CD14-positive monocyte (primary cell): ENCODE measurements at regions not wholly inside any gene's neighbourhood (a gene's known extent, or its start where the extent isn't known, plus 50 kb on each side); places are given as distances from the start of the nearest gene placed in this dataset.

Experiments
- DNase-seq, 3 donors: peaks; one replicate each; pipeline ENCODE4 v3.0.0-alpha.2; 2011 to 2022
- H2AFZ ChIP-seq: 2 replicates; pipeline ENCODE4 v1.6.0; 2012; ENCODE audit warnings: mild to moderate bottlenecking, low read depth, low read length, inconsistent platforms; ENCODE audit not compliant: insufficient read depth, poor library complexity, severe bottlenecking
- H3K27ac ChIP-seq, 2 donors: 1 replicate in 1 of 2; 2 replicates in 1 of 2; pipeline ENCODE4 v1.5.1; 2012 to 2013; ENCODE audit warnings: low read length in 2 of 2, control low read depth in 1 of 2, inconsistent platforms in 1 of 2, low read depth in 1 of 2, mild to moderate bottlenecking in 1 of 2
- H3K27me3 ChIP-seq, 2 donors: one replicate each; pipeline versions ENCODE4 v1.6.0 to v1.6.1; 2011 to 2013; ENCODE audit warnings: low read length in 2 of 2; ENCODE audit not compliant: control insufficient read depth in 2 of 2, insufficient read depth in 2 of 2
- H3K36me3 ChIP-seq, 2 donors: replicated peaks in 1 of 2; 1 replicate in 1 of 2; 2 replicates in 1 of 2; pipeline versions ENCODE4 v1.5.1 to v1.6.1; 2012 to 2013; ENCODE audit warnings: low read length in 2 of 2, control low read depth in 1 of 2, inconsistent platforms in 1 of 2, mild to moderate bottlenecking in 1 of 2; ENCODE audit not compliant: insufficient read depth in 2 of 2, control insufficient read depth in 1 of 2
- H3K4me1 ChIP-seq, 2 donors: 1 replicate in 1 of 2; 2 replicates in 1 of 2; pipeline versions ENCODE4 v1.5.1 to v1.6.1; 2012 to 2013; ENCODE audit warnings: low read length in 2 of 2, control low read depth in 1 of 2, inconsistent platforms in 1 of 2, mild to moderate bottlenecking in 1 of 2, moderate library complexity in 1 of 2; ENCODE audit not compliant: insufficient read depth in 2 of 2, control insufficient read depth in 1 of 2
- H3K4me2 ChIP-seq: replicated peaks from 2 replicates; pipeline ENCODE3; 2012; ENCODE audit warnings: low read length, moderate library complexity, mild to moderate bottlenecking; ENCODE audit not compliant: poor library complexity, severe bottlenecking; ENCODE audit errors: extremely low read depth
- H3K4me3 ChIP-seq, 3 experiments: fragments of 200-600 bp in 1 of 3; sonication (generic) in 1 of 3; replicated peaks in 1 of 3; 1 replicate in 2 of 3; 2 replicates in 1 of 3; pipeline ENCODE4 v1.5.1; 2011 to 2013; ENCODE audit warnings: low read length in 3 of 3, mild to moderate bottlenecking in 3 of 3, control low read depth in 2 of 3, low read depth in 2 of 3, inconsistent platforms in 1 of 3, moderate library complexity in 1 of 3
- H3K79me2 ChIP-seq: 2 replicates; pipeline ENCODE4 v1.6.0; 2012; ENCODE audit warnings: mild to moderate bottlenecking, control low read depth, inconsistent platforms, low read length, moderate library complexity; ENCODE audit not compliant: insufficient read depth
- H3K9ac ChIP-seq: 2 replicates; pipeline ENCODE4 v1.6.0; 2017; ENCODE audit warnings: low read length, mild to moderate bottlenecking; ENCODE audit not compliant: insufficient read depth, poor library complexity, severe bottlenecking
- H3K9me3 ChIP-seq, 2 donors: replicated peaks in 1 of 2; 1 replicate in 1 of 2; 2 replicates in 1 of 2; pipeline versions ENCODE4 v1.5.1 to v1.6.1; 2012 to 2013; ENCODE audit warnings: low read length in 2 of 2, control low read depth in 1 of 2; ENCODE audit not compliant: control insufficient read depth in 1 of 2, insufficient read depth in 1 of 2
- H4K20me1 ChIP-seq: 2 replicates; pipeline ENCODE4 v1.6.0; 2012; ENCODE audit warnings: mild to moderate bottlenecking, low read length, control low read depth, moderate library complexity; ENCODE audit not compliant: insufficient read depth
- H3K27ac Mint-ChIP-seq, 7 donors: one replicate each; pipeline ENCODE4 v1.8.0; 2020; ENCODE audit warnings: mild to moderate bottlenecking in 7 of 7, mixed read lengths in 7 of 7, moderate library complexity in 6 of 7, inconsistent platforms in 2 of 7
- H3K27me3 Mint-ChIP-seq, 3 donors: one replicate each; pipeline ENCODE4 v1.8.0; 2021 to 2022; ENCODE audit warnings: low read depth in 3 of 3, mild to moderate bottlenecking in 3 of 3, mixed read lengths in 3 of 3, moderate library complexity in 3 of 3, inconsistent platforms in 1 of 3
- H3K36me3 Mint-ChIP-seq, 2 donors: one replicate each; pipeline ENCODE4 v1.8.0; 2020; ENCODE audit warnings: mixed read lengths in 2 of 2, inconsistent platforms in 1 of 2, mild to moderate bottlenecking in 1 of 2
- H3K4me1 Mint-ChIP-seq: one replicate; pipeline ENCODE4 v1.8.0; 2020; ENCODE audit warnings: mild to moderate bottlenecking, mixed read lengths
- H3K4me3 Mint-ChIP-seq, 2 donors: one replicate each; pipeline ENCODE4 v1.8.0; 2020; ENCODE audit warnings: mild to moderate bottlenecking in 2 of 2, mixed read lengths in 2 of 2, moderate library complexity in 1 of 2
- H3K9me3 Mint-ChIP-seq, 7 donors: one replicate each; pipeline ENCODE4 v1.8.0; 2020 to 2022; ENCODE audit warnings: mixed read lengths in 7 of 7, mild to moderate bottlenecking in 6 of 7, moderate library complexity in 6 of 7, inconsistent platforms in 2 of 7
- WGBS: methylation state at CpG from one replicate; pipeline ENCODE4 v1.1.5; 2013; ENCODE audit warnings: missing lambda C conversion rate; ENCODE audit not compliant: insufficient coverage; 5-methylcytosine and 5-hydroxymethylcytosine counted together
- intact Hi-C, 2 donors: fragments of 100-400 bp; cut with micrococcal nuclease; formaldehyde crosslinking; loops; one replicate each; pipeline versions ENCODE4 v1.15.0 to v1.15.1; 2023
- TF ChIP-seq, protein P1 (sequence below): fragments of 200-600 bp; IDR thresholded peaks from one replicate; pipeline ENCODE4 v1.8.0; 2022; ENCODE audit warnings: antibody characterized with exemption, mild to moderate bottlenecking

GRCh38 chrX:39975101-39975925 is 122.4 kb downstream of the BCOR start:
- peaks cover 0 to 8% (median 0%) of the 10 kb centered on the region in 3 donors for H3K27me3 Mint-ChIP-seq
- intact Hi-C loops: no loop called here
- H3K4me2 ChIP-seq: no peak overlapping the region
- H2AFZ ChIP-seq: no peak overlapping the region
- H3K4me1 Mint-ChIP-seq: no peaks in the 10 kb centered on the region
- DNase-seq: no peak
- no peaks in the 10 kb centered on the region for H3K27me3 ChIP-seq
- no peak overlapping the region for H3K27ac ChIP-seq
- no peak overlapping the region for H3K4me3 ChIP-seq
- no peak overlapping the region for H3K9ac ChIP-seq
- WGBS: 93% methylated on average over 3 of the region's 7 CpGs
- H3K36me3 Mint-ChIP-seq: no peaks in the 10 kb centered on the region
- no peak overlapping the region for H3K27ac Mint-ChIP-seq
- H4K20me1 ChIP-seq: no peaks in the 10 kb centered on the region
- no peak overlapping the region for H3K4me3 Mint-ChIP-seq
- H3K36me3 ChIP-seq: no peaks in the 10 kb centered on the region
- no peaks in the 10 kb centered on the region for H3K4me1 ChIP-seq
- peaks cover 3 to 11% (median 8%) of the 10 kb centered on the region in 7 donors for H3K9me3 Mint-ChIP-seq
- peaks cover 8% of the 10 kb centered on the region in 2 donors for H3K9me3 ChIP-seq
- TF ChIP-seq, protein P1, sequence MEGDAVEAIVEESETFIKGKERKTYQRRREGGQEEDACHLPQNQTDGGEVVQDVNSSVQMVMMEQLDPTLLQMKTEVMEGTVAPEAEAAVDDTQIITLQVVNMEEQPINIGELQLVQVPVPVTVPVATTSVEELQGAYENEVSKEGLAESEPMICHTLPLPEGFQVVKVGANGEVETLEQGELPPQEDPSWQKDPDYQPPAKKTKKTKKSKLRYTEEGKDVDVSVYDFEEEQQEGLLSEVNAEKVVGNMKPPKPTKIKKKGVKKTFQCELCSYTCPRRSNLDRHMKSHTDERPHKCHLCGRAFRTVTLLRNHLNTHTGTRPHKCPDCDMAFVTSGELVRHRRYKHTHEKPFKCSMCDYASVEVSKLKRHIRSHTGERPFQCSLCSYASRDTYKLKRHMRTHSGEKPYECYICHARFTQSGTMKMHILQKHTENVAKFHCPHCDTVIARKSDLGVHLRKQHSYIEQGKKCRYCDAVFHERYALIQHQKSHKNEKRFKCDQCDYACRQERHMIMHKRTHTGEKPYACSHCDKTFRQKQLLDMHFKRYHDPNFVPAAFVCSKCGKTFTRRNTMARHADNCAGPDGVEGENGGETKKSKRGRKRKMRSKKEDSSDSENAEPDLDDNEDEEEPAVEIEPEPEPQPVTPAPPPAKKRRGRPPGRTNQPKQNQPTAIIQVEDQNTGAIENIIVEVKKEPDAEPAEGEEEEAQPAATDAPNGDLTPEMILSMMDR: no peak
- H3K79me2 ChIP-seq: no peaks in the 10 kb centered on the region

DNA sequence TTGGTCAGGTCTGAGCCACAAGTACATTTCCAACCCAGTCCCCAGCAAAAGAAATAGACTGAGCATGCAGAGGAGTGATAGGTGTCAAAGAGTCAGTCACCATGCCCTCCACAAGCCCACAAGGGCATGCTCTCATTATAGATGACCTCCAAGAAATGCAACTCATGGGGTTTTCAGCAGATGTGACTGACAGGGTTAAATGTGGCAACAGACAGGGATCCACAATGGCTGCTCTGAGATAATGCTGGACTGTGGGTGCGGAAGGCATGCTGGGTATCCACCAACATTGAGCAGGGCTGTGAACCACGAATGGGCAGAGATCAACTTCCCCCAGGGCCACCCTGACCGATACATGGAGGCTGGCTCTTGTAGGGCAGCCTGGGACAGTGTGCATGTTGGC is 115.8 kb downstream of the BCOR start:
- no peaks in the 10 kb centered on the region for H3K27me3 ChIP-seq
- DNase-seq: no peak
- H3K4me3 ChIP-seq: no peak overlapping the region
- H3K4me1 ChIP-seq: peaks cover 0 to 2% of the 10 kb centered on the region in 2 donors
- no peaks in the 10 kb centered on the region for H4K20me1 ChIP-seq
- no peak overlapping the region for H3K27ac ChIP-seq
- H2AFZ ChIP-seq: no peak overlapping the region
- H3K36me3 ChIP-seq: no peaks in the 10 kb centered on the region
- 88% methylated on average over 3 of the region's 3 CpGs for WGBS
- no peak overlapping the region for H3K4me2 ChIP-seq
- peaks cover 6% of the 10 kb centered on the region for H3K4me1 Mint-ChIP-seq
- H3K79me2 ChIP-seq: no peaks in the 10 kb centered on the region
- peaks cover 0 to 3% (median 0%) of the 10 kb centered on the region in 7 donors for H3K9me3 Mint-ChIP-seq
- H3K36me3 Mint-ChIP-seq: no peaks in the 10 kb centered on the region
- TF ChIP-seq, protein P1: no peak
- peaks cover 3 to 11% (median 4%) of the 10 kb centered on the region in 3 donors for H3K27me3 Mint-ChIP-seq
- intact Hi-C loops: no loop called here
- peak overlapping the region in 1 of 7 donors; percentile 39 for H3K27ac Mint-ChIP-seq
- H3K9me3 ChIP-seq: no peaks in the 10 kb centered on the region
- H3K4me3 Mint-ChIP-seq: no peak overlapping the region
- no peak overlapping the region for H3K9ac ChIP-seq
